ENCODE measurements at regions not wholly inside any gene's neighbourhood (a gene's known extent, or its start where the extent isn't known, plus 50 kb on each side); places are given as distances from the start of the nearest gene placed in this dataset.
A peak's percentile ranks its signal among the peaks of the same experiment; 100 is the strongest.

- no peaks in the 10 kb centered on the region for H3K27me3 ChIP-seq
- H3K4me1 ChIP-seq, result no peaks in the 10 kb centered on the region
- no peaks in the 10 kb centered on the region for H3K9me3 ChIP-seq
- 0 to 5% (median 4%) methylated on average over 2 of the region's 2 CpGs for WGBS, 5 donors
- no peaks in the 10 kb centered on the region for H3K36me3 ChIP-seq
- intact Hi-C loops (cut with DNase I; ENCODE audit: low total_unique reads), result no loop called here
- no peak overlapping the region for H3K4me3 ChIP-seq
- peak in 1 of 2 donors; percentile 58 for DNase-seq
- no peak for TF ChIP-seq CTCF (IDR thresholded peaks at IDR 0.05)
- no peak for TF ChIP-seq EP300 (IDR thresholded peaks at IDR 0.05)
- H3K27ac ChIP-seq, result no peak overlapping the region
Observed at GRCh38 chr11:43130616-43131015, 181.2 kb upstream of the API5 start.

GRCh38 chr11:43135966-43136534, 175.7 kb upstream of the API5 start:
- no peak for DNase-seq
- no peak for TF ChIP-seq POLR2AphosphoS5 (IDR thresholded peaks at IDR 0.05)
- no peak for TF ChIP-seq POLR2A (IDR thresholded peaks at IDR 0.05)
- TF ChIP-seq CTCF (IDR thresholded peaks at IDR 0.05), result no peak
- no peak for TF ChIP-seq EP300 (IDR thresholded peaks at IDR 0.05)
- intact Hi-C loops (cut with DNase I; ENCODE audit: low total_unique reads), result no loop called here
- WGBS, 5 donors, result 77 to 83% (median 80%) methylated on average over 5 of the region's 5 CpGs
- Histone ChIP-seq H3K36me3 (no peaks in the 10 kb centered on the region), H3K4me1 (no peaks in the 10 kb centered on the region), H3K27ac (no peak overlapping the region), H3K9me3 (no peaks in the 10 kb centered on the region), H3K27me3 (no peaks in the 10 kb centered on the region), H3K4me3 (no peak overlapping the region)

GRCh38 chr11:43138621-43139140, 173.1 kb upstream of the API5 start:
- Histone ChIP-seq H3K9me3 (peaks cover 0 to 13% (median 8%) of the 10 kb centered on the region in 4 donors), H3K36me3 (no peaks in the 10 kb centered on the region), H3K4me1 (no peaks in the 10 kb centered on the region), H3K27me3 (no peaks in the 10 kb centered on the region), H3K27ac (no peak overlapping the region), H3K4me3 (no peak overlapping the region)
- TF ChIP-seq EP300 (IDR thresholded peaks at IDR 0.05) (no peak), CTCF (IDR thresholded peaks at IDR 0.05) (no peak), POLR2AphosphoS5 (IDR thresholded peaks at IDR 0.05) (no peak), POLR2A (IDR thresholded peaks at IDR 0.05) (no peak)
- no peak for DNase-seq
- WGBS, 5 donors, result 85 to 98% (median 96%) methylated on average over 5 of the region's 5 CpGs
- intact Hi-C loops (cut with DNase I; ENCODE audit: low total_unique reads), result no loop called here

- TF ChIP-seq EP300 (IDR thresholded peaks at IDR 0.05) (no peak), CTCF (IDR thresholded peaks at IDR 0.05) (no peak)
- H3K4me1 ChIP-seq, result no peaks in the 10 kb centered on the region
- no peaks in the 10 kb centered on the region for H3K36me3 ChIP-seq
- no peak overlapping the region for H3K4me3 ChIP-seq
- H3K27me3 ChIP-seq, result no peaks in the 10 kb centered on the region
- intact Hi-C loops (cut with DNase I; ENCODE audit: low total_unique reads), result no loop called here
- no peak for DNase-seq
- 64 to 77% (median 70%) methylated on average over 1 of the region's 1 CpG for WGBS, 5 donors
- no peak overlapping the region for H3K27ac ChIP-seq
- H3K9me3 ChIP-seq, result peaks cover 0 to 17% (median 8%) of the 10 kb centered on the region in 4 donors
Observed at GRCh38 chr11:43145653-43146052, 166.1 kb upstream of the API5 start.

Data from stomach (tissue), 8 donors.